ENCODE measurements at regions not wholly inside any gene's neighbourhood (a gene's known extent, or its start where the extent isn't known, plus 50 kb on each side); places are given as distances from the start of the nearest gene placed in this dataset.

DNA sequence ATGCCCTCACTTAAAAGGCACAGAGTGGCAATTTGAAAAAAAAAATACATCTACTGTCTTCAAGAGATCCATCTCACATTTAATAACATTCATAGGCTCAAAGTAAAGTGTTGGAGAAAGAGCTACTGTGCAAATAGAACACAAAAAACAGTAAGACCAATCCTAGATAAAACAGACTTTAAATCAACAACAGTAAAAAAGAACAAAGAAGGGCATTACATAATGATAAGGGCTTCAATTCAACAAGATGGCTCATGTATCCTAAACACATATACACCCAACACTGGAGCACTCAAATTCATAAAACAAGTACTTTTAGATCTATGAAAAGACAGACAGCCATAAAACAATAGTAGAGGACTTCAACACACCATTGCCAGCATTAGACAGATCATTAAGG lies 93.6 kb upstream of the PCED1B start:
- Histone ChIP-seq H3K36me3 (ENCODE audit: control insufficient read depth, insufficient read depth, low read length) (no peaks in the 10 kb centered on the region), H3K9me1 (ENCODE audit: control insufficient read depth, insufficient read depth, low read length) (no peaks in the 10 kb centered on the region), H3K4me3 (no peak overlapping the region), H3K9me3 (replicated peaks; ENCODE audit: control insufficient read depth, insufficient read depth, low read depth, low read length) (no peaks in the 10 kb centered on the region), H2AFZ (ENCODE audit: low read depth, low read length) (no peak overlapping the region), H3K4me2 (ENCODE audit: insufficient read depth, low read length) (no peak overlapping the region), H3K27ac (ENCODE audit: extremely low read depth, low read depth, low read length) (no peak overlapping the region), H3K4me1 (replicated peaks in 1 of 2; ENCODE audit: control insufficient read depth in 2 of 2, insufficient read depth in 2 of 2, low read length in 2 of 2) (no peaks in the 10 kb centered on the region), H4K20me1 (replicated peaks; ENCODE audit: control insufficient read depth, insufficient read depth, low read length) (no peaks in the 10 kb centered on the region), H3K9ac (ENCODE audit: insufficient read depth in 1 of 2, low read depth in 2 of 2, low read length in 2 of 2) (no peak overlapping the region), H3K27me3 (ENCODE audit: control insufficient read depth in 2 of 2, insufficient read depth in 2 of 2, low read length in 2 of 2) (no peaks in the 10 kb centered on the region; a peak in 1 of 5 replicates), H3K79me2 (ENCODE audit: control insufficient read depth, insufficient read depth, low read length) (no peaks in the 10 kb centered on the region)
- ChIA-PET CTCF (ENCODE audit: low intra/inter-chr PET ratio) (no interaction called here), POLR2A (interaction anchor here (0.6 kb wide), 1 partner anchor 249 kb away, joined by 3 read pairs; no protein-coding TSS in a partner anchor)
- FAIRE-seq = no peak
- in situ Hi-C loops (cut with MboI) (no loop called here), intact Hi-C loops (cut with micrococcal nuclease) (no loop called here)
- TF ChIP-seq STAT6 (CRISPR knock-in tag; IDR thresholded peaks at IDR 0.05) = no peak
- TF ChIP-seq IRF9 (tag; IDR thresholded peaks at IDR 0.05) = no peak
- no peak for TF ChIP-seq ZKSCAN8 (CRISPR knock-in tag; IDR thresholded peaks at IDR 0.05)
- no peak for TF ChIP-seq FOXA3 (CRISPR knock-in tag; conservative IDR thresholded peaks at IDR 0.05 in 1 of 2, IDR thresholded peaks at IDR 0.05 in 1 of 2)
- TF ChIP-seq MBD2 (IDR thresholded peaks at IDR 0.05; ENCODE audit: borderline replicate concordance, low read depth) = no peak
- TF ChIP-seq MEF2D (tag; conservative IDR thresholded peaks at IDR 0.05; ENCODE audit: low read depth) = no peak
- no peak for ATAC-seq
- no TSS peak for BruUV-seq (replicated peaks)
- DNase-seq (ENCODE audit: extremely low read depth in 1 of 4, low spot score in 3 of 4) = no peak

All from K562 (cell line).